WI38 (cell line): ENCODE measurements at regions not wholly inside any gene's neighbourhood (a gene's known extent, or its start where the extent isn't known, plus 50 kb on each side); places are given as distances from the start of the nearest gene placed in this dataset.

ENCODE experiments used
- H3K4me3 ChIP-seq: 2 replicates; pipeline ENCODE4 v1.5.1; 2011; ENCODE audit warnings: low read depth, mild to moderate bottlenecking, control low read depth, low read length
- TF ChIP-seq, protein P1 (sequence below): IDR thresholded peaks from 2 replicates; pipeline ENCODE4 v1.5.1; 2012; ENCODE audit warnings: low read depth, mild to moderate bottlenecking, control low read depth, low read length

DNA sequence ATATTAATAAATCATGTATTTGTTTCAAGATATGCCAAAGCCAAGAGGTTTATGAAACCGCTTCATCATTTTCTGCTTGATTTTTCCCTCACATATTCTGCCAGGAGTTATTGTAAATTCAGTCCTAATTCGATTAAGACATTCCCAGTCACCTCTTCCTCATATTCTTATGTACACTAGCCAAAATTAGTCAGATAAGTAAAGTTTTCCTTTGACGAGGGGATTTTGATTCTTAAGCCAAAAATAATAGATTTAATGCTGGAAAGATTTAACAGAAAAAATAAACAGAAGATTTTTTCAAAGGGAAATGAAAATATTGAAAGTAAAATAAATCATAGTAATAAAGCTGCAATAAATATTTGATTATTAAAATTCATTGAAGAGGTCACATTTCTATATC is 51.0 kb upstream of the VEGFC start:
- TF ChIP-seq, protein P1, sequence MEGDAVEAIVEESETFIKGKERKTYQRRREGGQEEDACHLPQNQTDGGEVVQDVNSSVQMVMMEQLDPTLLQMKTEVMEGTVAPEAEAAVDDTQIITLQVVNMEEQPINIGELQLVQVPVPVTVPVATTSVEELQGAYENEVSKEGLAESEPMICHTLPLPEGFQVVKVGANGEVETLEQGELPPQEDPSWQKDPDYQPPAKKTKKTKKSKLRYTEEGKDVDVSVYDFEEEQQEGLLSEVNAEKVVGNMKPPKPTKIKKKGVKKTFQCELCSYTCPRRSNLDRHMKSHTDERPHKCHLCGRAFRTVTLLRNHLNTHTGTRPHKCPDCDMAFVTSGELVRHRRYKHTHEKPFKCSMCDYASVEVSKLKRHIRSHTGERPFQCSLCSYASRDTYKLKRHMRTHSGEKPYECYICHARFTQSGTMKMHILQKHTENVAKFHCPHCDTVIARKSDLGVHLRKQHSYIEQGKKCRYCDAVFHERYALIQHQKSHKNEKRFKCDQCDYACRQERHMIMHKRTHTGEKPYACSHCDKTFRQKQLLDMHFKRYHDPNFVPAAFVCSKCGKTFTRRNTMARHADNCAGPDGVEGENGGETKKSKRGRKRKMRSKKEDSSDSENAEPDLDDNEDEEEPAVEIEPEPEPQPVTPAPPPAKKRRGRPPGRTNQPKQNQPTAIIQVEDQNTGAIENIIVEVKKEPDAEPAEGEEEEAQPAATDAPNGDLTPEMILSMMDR: no peak
- no peak overlapping the region for H3K4me3 ChIP-seq

- H3K4me3 ChIP-seq: no peak overlapping the region
- TF ChIP-seq, protein P1: no peak
These were observed 51.7 kb upstream of the VEGFC start for GRCh38 chr4:176844448-176844847.

DNA sequence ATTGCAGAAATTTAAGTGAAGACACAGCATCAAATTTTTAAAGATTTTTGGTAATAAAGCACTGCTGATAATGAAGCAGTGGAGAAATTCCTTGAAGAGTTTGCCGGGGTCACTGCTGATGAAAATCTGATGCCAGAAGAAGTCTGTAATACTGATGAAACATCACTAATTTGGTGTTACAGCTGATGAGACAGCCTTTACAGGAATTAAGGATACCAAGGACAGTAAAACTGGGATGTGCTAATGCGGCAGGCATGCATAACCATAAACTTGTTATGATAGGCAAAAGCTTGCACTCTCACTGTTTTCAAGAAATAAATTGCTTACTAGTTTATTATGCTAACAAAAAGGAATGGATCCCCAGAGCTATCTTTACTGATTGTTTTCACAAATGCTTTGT is 52.9 kb upstream of the VEGFC start:
- TF ChIP-seq, protein P1: no peak
- no peak overlapping the region for H3K4me3 ChIP-seq

GRCh38 chr4:176849076-176849475 is 56.4 kb upstream of the VEGFC start:
- TF ChIP-seq, protein P1: no peak
- H3K4me3 ChIP-seq: no peak overlapping the region

GRCh38 chr4:176850436-176850835 is 57.7 kb upstream of the VEGFC start:
- no peak overlapping the region for H3K4me3 ChIP-seq
- TF ChIP-seq, protein P1: no peak

DNA sequence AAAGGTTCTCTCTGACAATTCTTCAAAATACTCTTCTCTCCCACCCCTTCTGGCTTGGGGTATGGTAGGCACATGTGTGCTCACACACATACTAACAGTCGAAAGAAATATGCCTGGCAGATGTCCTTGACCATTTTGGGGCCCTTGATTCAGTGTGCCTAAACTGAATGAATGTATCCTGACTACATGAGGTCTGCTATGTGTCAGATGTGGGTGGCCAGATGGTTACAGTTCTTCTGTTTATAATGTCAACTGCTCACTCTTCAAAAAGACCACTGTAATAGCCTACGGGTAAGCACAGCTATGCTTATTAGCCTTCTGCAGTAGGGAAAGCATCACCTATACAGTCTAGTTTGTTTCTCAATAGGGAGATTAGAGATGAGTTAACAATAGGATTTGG is 63.7 kb upstream of the VEGFC start:
- TF ChIP-seq, protein P1: no peak
- H3K4me3 ChIP-seq: no peak overlapping the region

DNA sequence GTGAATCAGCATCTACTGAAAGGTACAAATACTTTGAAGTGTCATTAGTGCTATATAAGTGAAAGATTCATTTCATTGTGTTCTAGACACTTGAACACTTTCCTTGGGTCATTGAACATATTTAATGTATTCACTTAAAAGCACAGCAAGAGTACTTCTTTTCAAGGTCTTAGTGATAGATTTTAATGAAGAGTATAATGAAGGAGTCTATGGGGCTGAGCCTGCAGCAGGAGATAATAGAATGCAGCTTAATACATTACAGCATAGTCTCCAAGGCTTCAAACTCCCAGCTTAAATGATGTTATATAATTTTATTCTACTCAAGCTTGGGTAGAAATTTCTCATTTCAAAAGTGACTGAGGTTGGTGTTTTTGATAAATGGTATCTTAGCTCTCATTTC is 66.1 kb upstream of the VEGFC start:
- TF ChIP-seq, protein P1: no peak
- no peak overlapping the region for H3K4me3 ChIP-seq
